GM21576 (cell line): ENCODE measurements at regions not wholly inside any gene's neighbourhood (a gene's known extent, or its start where the extent isn't known, plus 50 kb on each side); places are given as distances from the start of the nearest gene placed in this dataset.
"Not testable (repeated sequence)": the region's sequence is repeated elsewhere in the genome, so short reads cannot be mapped to it uniquely, and the experiment has no call there.

Experiments
- ATAC-seq: cut with Tn5 transposase; IDR thresholded peaks from one replicate; pipeline ENCODE4 v1.9.1; 2021; ENCODE audit warnings: mild to moderate bottlenecking, moderate library complexity; ENCODE audit not compliant: unreplicated experiment

DNA sequence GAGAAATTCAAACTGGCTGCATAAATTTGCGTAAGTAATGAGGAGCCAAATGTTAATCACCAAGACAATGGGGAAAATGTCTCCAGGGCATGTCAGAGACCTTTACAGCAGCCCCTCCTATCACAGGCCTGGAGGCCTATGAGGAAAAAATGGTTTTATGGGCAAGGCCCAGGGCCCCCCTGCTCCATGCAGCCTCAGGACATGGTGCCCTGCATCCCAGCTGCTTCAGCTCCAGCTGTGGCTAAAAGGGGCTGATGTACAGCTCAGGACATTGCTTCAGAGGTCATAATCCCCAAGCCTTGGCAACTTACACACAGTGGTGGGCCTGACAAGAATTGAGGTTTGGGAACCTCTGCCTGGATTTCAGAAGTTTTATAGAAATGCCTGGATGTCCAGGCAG, 126.2 kb upstream of the TGFBR2 start:
- ATAC-seq: not testable (repeated sequence)

- no peak for ATAC-seq
These were observed 125.8 kb upstream of the TGFBR2 start for GRCh38 chr3:30480587-30480986.

GRCh38 chr3:30481241-30481640, 125.2 kb upstream of the TGFBR2 start:
- ATAC-seq: no peak

- not testable (repeated sequence) for ATAC-seq
These were observed 122.2 kb upstream of the TGFBR2 start for GRCh38 chr3:30484229-30484628.

DNA sequence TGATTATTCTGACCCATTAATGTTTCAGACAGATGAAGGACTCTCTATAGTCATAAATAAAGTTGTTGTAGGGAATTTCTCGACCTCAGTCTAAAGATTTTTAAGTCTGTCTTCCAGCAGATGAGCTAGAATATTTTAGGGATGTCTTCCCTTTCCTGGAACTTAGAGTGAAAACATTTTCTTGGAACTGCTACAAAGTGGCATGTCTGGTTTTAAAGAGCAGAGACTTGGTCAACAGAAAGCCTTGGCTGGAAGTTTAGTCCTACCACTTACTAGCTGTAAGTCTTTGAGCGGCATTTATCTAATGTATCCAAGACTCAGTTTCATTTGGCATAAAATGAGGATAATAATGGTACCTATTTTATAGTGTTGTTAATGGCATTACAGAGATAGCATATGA, 120.0 kb upstream of the TGFBR2 start:
- no peak for ATAC-seq

DNA sequence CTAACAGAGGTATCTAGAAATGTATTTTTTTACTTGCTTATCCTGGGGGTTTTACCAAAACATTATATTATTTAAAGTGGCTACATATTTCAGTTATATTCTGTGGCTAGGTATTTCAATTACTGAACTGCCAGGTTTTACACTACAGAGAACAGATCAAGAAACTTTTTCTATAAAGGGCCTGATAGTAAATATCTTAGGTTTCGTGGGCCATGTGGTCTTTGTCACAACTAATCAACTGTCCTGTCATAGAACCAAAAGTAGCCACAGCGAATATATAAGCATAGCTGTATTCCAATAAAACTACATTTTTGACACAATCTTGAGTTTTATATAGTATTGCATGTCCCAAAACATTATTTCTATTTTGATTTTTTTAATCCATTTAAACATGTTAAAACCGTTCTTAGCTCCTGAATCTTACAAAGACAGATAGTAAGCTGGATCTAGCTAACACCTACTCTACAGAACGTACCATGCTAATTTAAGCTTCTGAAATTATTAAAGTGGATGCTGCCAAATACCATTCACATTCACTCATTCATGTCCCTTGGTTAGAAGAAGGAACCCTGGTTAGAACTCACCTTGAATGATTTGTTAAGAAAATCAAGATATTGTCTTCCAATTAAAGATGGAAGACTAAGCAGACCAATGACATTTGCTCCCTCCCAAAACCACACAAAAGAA, 118.2 kb upstream of the TGFBR2 start:
- no peak for ATAC-seq

GRCh38 chr3:30492322-30493192, 113.8 kb upstream of the TGFBR2 start:
- no peak for ATAC-seq

DNA sequence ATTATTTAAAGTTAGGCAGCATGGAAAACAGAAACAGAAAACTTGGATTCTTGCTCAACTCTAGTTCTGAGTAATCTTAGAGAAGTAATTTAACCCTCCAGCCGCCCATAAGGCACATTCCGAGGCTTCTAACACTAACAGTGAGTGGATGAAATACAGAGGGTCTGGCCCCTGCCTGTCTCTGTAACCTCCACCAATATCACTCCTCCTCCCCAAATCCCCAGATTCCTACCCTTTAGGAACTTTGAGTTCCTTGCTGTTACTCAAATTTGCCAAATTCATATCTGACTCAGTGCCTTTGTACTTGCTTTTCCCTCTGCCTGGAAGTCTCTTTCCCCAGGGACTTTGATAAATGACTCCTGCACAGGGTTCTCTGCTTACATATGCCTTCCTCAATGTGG, 112.5 kb upstream of the TGFBR2 start:
- no peak for ATAC-seq

GRCh38 chr3:30495172-30496065, 111.0 kb upstream of the TGFBR2 start:
- ATAC-seq: no peak

DNA sequence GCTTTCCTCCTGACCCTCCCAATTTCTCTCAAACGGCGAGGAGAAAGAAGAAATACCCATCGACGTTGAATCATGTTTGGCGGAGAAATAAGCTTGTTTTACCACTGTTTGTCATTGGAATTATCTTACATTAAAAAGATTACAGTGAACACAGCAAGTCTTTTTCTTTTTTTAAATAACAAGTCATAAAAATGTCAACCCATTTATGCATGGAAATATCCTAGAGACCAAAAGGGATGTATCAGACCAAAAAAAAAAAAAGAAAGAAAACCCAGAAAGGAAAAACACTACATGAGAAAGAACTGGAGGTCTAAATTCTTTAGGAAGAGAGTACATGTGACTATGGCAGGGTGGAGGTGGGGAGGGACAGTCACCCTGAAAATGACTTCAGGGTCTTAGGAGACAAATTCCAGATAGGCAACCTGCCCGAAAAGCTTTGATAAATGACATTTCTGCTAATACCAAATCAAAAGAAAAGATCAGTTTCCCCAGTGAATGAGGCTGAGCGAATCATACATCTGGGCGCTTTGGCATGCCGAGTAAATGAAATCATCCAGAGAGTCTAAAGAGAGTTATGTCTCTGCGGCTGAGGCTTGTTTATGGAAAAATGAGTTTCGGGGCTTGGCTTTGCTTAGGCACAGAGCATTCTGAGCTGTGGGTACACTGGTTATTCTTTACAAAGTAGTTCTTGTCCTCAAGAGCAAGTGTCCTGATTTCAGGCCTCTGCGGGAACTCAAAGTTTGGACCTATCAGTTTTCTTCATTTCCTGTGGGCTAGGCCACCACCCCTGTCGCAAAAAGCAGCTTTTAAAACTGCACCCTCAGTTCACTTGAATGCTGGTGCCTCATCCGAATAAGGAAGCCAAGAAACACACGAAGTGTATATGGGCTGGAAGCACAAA, 110.1 kb upstream of the TGFBR2 start:
- ATAC-seq: no peak

- no peak for ATAC-seq
These were observed 107.8 kb upstream of the TGFBR2 start for GRCh38 chr3:30498587-30498967.

GRCh38 chr3:30500666-30501399, 105.6 kb upstream of the TGFBR2 start:
- ATAC-seq: peak; percentile 93

GRCh38 chr3:30501526-30501925, 104.9 kb upstream of the TGFBR2 start:
- ATAC-seq: no peak

DNA sequence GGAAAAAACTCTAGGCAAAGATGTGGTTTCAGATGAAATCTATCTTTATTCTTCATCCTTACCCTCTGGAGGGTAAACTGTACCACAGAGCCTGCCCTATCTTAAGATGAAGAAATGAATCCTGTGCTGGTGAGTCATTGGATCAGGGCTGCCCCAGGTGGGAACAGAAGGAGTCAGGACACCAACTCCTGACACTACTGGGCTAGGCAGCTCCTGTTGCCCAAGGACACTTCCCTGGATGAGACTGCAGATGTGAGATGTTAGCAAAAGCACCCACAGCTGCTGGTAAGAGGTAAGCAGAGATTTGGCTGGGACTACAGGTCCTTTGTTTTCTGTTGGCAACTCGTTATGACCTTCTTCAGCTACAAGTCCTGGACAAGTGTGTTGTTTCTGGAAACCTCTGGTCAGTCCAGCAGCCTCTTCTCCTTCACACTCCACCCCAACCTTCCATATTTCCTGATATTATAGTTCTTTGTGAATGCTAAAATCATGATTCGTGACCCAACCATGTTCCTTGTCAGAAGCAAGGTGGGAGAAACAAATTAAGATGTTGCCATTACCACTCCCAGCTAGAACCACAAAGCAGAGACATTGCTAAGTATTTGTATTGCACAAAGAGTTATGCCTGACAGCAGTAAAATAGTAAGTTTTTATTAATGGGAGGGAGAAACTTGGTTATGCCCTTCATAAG, 104.2 kb upstream of the TGFBR2 start:
- no peak for ATAC-seq

- peak; percentile 41 for ATAC-seq
These were observed 103.7 kb upstream of the TGFBR2 start for GRCh38 chr3:30502742-30503073.

DNA sequence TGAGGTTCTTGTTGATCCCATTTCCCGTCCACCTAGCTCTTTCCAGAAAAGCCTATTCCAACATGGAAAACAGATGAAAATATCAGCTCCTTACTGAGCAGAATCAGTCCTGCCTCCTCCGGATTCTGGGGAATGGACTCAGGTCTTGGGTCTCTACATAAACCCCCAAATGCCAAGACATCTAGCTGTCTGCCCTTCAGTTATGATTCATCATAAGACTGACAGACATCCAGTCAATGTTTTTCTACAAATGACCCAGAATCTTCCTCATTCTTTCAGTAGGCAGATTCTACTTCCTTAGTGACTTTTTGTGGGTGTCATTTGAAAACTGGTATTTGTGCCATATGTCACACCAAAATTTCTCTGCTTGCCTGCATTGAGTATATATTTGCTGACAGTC, 103.0 kb upstream of the TGFBR2 start:
- ATAC-seq: no peak

GRCh38 chr3:30504939-30505338, 101.5 kb upstream of the TGFBR2 start:
- no peak for ATAC-seq

DNA sequence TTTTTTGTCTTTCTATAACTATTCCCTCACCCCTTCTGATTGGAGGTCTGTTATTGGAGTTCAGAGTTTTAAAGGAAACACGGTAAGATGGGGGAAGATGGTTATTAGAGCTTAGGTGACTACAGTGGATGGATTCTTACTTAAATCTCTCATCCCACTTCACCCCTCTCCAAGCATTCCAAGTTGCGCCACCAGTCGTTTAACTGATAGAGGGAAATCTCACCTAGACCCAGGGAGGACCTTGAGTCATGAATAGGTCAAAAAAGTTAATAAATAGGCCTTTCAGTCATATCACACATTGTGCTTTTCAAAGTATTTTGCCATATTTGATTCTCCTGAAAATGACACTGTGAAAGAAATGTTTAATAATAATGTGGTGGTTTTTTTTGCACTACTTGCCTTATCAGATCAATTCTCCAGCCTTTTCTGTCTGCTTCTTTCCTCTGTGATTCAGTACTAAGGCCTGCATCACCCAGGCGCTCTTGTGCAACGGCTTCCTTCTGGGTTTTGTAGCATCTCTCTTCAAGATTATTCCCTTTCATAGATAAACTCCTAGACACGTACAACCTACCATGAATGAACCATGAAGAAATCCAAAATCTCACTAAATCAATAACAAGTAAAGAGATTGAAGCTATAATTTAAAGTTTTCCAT, 100.4 kb upstream of the TGFBR2 start:
- no peak for ATAC-seq

DNA sequence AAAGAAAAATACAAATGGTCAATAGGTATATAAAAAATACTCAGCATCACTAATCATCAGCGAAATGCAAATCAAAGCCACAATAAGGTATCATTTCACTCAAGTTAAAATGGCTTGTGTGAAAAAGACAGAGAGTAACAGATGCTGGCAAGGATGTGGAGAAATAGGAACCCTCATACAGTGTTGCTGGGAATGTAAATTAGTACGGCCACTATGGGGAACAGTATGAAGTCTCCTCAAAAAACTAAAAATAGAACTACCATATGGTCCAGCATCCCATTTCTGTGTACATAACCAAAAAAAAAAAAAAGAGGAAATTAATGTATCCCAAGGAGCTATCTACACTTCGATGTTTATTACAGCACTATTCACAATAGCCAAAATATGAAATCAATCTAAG, 98.1 kb upstream of the TGFBR2 start:
- no peak for ATAC-seq
